Fibroblast of skin of left biceps (primary cell): ENCODE measurements at regions not wholly inside any gene's neighbourhood (a gene's known extent, or its start where the extent isn't known, plus 50 kb on each side); places are given as distances from the start of the nearest gene placed in this dataset.

ENCODE experiments used
- DNase-seq, 2 experiments: peaks; one replicate each; pipeline ENCODE4 v3.0.0-alpha.2; 2013; ENCODE audit warnings: low read depth in 2 of 2

DNA sequence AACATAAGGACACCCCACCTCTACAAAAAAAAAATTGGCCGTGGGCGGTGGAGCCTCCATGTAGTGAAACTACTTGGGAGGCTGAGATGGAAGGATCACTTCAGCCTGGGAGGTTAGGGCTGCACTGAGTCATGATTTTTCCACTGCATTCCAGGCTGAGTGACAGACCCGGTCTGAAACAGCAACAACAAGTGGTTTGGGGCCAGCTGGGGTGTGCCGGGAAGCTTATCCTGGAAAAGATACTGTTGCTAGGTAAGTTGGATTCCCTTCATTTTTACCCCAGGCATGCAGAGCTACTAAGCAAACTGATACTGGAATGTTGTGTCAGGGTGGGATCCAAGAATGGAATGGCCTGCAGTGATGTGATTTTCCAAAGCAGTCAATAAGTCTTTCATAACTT is 57.0 kb downstream of the XAGE2 start:
- peak; percentile 33 to 37 for DNase-seq

DNA sequence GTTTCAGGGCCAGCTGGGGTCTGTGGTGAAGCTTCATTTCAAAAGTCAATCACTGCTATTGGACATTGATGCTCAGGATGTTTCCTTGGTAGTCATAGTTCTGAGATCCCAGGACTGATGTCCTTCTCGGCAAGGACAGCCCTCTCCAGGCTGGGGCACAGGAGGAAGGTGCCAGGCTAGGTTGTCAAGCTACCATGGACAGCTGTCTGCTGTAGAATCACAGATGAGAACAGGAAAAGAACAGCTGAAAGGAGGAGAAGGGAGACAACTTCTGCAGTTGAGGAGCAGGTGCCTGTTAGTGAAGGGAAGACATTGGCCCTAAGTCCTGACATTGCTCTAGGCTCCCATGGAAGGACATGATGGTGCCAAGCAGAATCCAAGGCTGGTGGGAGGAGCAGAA is 58.0 kb downstream of the XAGE2 start:
- DNase-seq: no peak

DNA sequence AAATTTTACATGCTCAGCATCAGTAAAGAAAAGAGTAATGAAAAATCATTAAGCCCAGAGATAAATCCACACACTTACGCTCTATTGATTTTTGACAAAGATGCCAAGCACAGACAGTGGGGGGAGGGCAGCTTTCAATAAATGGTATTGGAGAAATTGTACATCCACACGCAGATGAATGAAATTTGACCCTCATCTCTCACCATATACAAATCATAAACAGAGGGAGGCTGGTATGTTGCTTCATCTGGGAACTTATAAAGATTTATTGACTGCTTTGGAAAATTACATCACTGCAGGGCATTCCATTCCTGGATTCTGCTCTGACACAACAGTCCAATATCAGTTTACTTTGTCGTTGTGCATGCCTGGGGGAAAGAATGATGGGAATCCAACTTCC is 58.4 kb upstream of the XAGE1A start:
- DNase-seq: no peak
